HEK293 (cell line): ENCODE measurements at regions not wholly inside any gene's neighbourhood (a gene's known extent, or its start where the extent isn't known, plus 50 kb on each side); places are given as distances from the start of the nearest gene placed in this dataset.

Experiments used
- CTCF ChIA-PET: fragments of 350-600 bp; formaldehyde crosslinking; extraction: SDS; loops from one replicate; lab custom pipeline; 2021; ENCODE audit warnings: antibody characterized with exemption; lab: Yijun Ruan, JAX
- POLR2A ChIA-PET: fragments of 300-600 bp; formaldehyde crosslinking; extraction: SDS; loops from one replicate; lab custom pipeline; 2020; ENCODE audit warnings: antibody characterized with exemption, inconsistent platforms; lab: Yijun Ruan, JAX
- H3K27ac ChIP-seq: fragments of 200-500 bp; sonication (Bioruptor generic); 2 replicates; pipeline ENCODE4 v1.5.1; 2014; ENCODE audit warnings: low read depth, low read length, control low read depth, inconsistent platforms; ENCODE audit errors: extremely low read depth
- H3K36me3 ChIP-seq, 2 experiments: fragments of 200-500 bp in 1 of 2; sonication (Bioruptor generic) in 1 of 2; 1 replicate in 1 of 2; 2 replicates in 1 of 2; pipeline ENCODE4 v1.5.1; 2014 to 2017; ENCODE audit warnings: inconsistent platforms in 2 of 2, low read length in 2 of 2; ENCODE audit not compliant: control insufficient read depth in 2 of 2, insufficient read depth in 1 of 2
- H3K4me1 ChIP-seq: fragments of 200-500 bp; sonication (Bioruptor generic); 2 replicates; pipeline ENCODE4 v1.5.1; 2014; ENCODE audit warnings: mild to moderate bottlenecking, low read length, inconsistent platforms; ENCODE audit not compliant: control insufficient read depth, insufficient read depth
- H3K4me3 ChIP-seq: 2 replicates; pipeline ENCODE4 v1.5.1; 2011; ENCODE audit warnings: low read depth, mild to moderate bottlenecking, control low read depth, low read length, moderate library complexity
- H3K9me3 ChIP-seq: fragments of 200-500 bp; sonication (Bioruptor generic); 2 replicates; pipeline ENCODE4 v1.5.1; 2014; ENCODE audit warnings: low read depth, low read length, inconsistent platforms; ENCODE audit not compliant: control insufficient read depth, insufficient read depth
- BCL11B ChIP-seq: fragments of 450-650 bp; formaldehyde crosslinking; IDR thresholded peaks from 2 replicates; pipeline ENCODE4 v1.5.1; 2016; ENCODE audit warnings: low read depth, missing biosample characterization, missing genetic modification characterization
- FEZF1 ChIP-seq: fragments of 450-650 bp; formaldehyde crosslinking; IDR thresholded peaks from 2 replicates; pipeline ENCODE4 v1.5.1; 2016; ENCODE audit warnings: missing biosample characterization, missing genetic modification characterization
- GFI1B ChIP-seq: fragments of 450-650 bp; formaldehyde crosslinking; IDR thresholded peaks from 2 replicates; pipeline ENCODE4 v1.5.1; 2016; ENCODE audit warnings: missing biosample characterization, missing genetic modification characterization
- MZF1 ChIP-seq: fragments of 450-650 bp; formaldehyde crosslinking; IDR thresholded peaks from 2 replicates; pipeline ENCODE4 v1.5.1; 2017; ENCODE audit warnings: missing biosample characterization, missing genetic modification characterization, borderline replicate concordance
- WT1 ChIP-seq: fragments of 450-650 bp; formaldehyde crosslinking; IDR thresholded peaks from 2 replicates; pipeline ENCODE4 v1.5.1; 2016; ENCODE audit warnings: missing biosample characterization, missing genetic modification characterization
- YY2 ChIP-seq: fragments of 450-650 bp; formaldehyde crosslinking; IDR thresholded peaks from 2 replicates; pipeline ENCODE4 v1.5.1; 2016; ENCODE audit warnings: missing biosample characterization, missing genetic modification characterization
- ZBTB49 ChIP-seq: fragments of 450-650 bp; formaldehyde crosslinking; IDR thresholded peaks from 2 replicates; pipeline ENCODE4 v1.5.1; 2016; ENCODE audit warnings: missing biosample characterization, missing genetic modification characterization, low read depth
- ZBTB6 ChIP-seq: fragments of 450-650 bp; formaldehyde crosslinking; IDR thresholded peaks from 2 replicates; pipeline ENCODE4 v1.5.1; 2017; ENCODE audit warnings: missing biosample characterization, missing genetic modification characterization
- ZBTB7A ChIP-seq: fragments of 450-650 bp; formaldehyde crosslinking; IDR thresholded peaks from 2 replicates; pipeline ENCODE4 v1.5.1; 2016; ENCODE audit warnings: low read depth, missing biosample characterization, missing genetic modification characterization
- ZBTB8A ChIP-seq: fragments of 450-650 bp; formaldehyde crosslinking; IDR thresholded peaks from 2 replicates; pipeline ENCODE4 v1.5.1; 2016; ENCODE audit warnings: missing biosample characterization, missing genetic modification characterization
- ZNF2 ChIP-seq: fragments of 450-650 bp; formaldehyde crosslinking; IDR thresholded peaks from 2 replicates; pipeline ENCODE4 v1.5.1; 2016; ENCODE audit warnings: missing biosample characterization, missing genetic modification characterization
- ZNF202 ChIP-seq: fragments of 450-650 bp; formaldehyde crosslinking; IDR thresholded peaks from 2 replicates; pipeline ENCODE4 v1.5.1; 2016; ENCODE audit warnings: missing biosample characterization, missing genetic modification characterization, borderline replicate concordance
- ZNF248 ChIP-seq: fragments of 450-650 bp; formaldehyde crosslinking; IDR thresholded peaks from 2 replicates; pipeline ENCODE4 v1.5.1; 2017; ENCODE audit warnings: missing biosample characterization, missing genetic modification characterization
- ZNF292 ChIP-seq: fragments of 450-650 bp; formaldehyde crosslinking; IDR thresholded peaks from 2 replicates; pipeline ENCODE4 v1.5.1; 2016; ENCODE audit warnings: low read depth, missing biosample characterization, missing genetic modification characterization, borderline replicate concordance
- ZNF324 ChIP-seq: fragments of 450-650 bp; formaldehyde crosslinking; IDR thresholded peaks from 2 replicates; pipeline ENCODE4 v1.5.1; 2016; ENCODE audit warnings: missing biosample characterization, missing genetic modification characterization
- ZNF48 ChIP-seq: fragments of 450-650 bp; formaldehyde crosslinking; IDR thresholded peaks from 2 replicates; pipeline ENCODE4 v1.5.1; 2016; ENCODE audit warnings: missing biosample characterization, missing genetic modification characterization
- ZNF510 ChIP-seq: fragments of 450-650 bp; formaldehyde crosslinking; IDR thresholded peaks from 2 replicates; pipeline ENCODE4 v1.5.1; 2018; ENCODE audit warnings: mild to moderate bottlenecking, missing genetic modification characterization, missing biosample characterization; ENCODE audit not compliant: insufficient replicate concordance
- ZNF513 ChIP-seq: fragments of 450-650 bp; IDR thresholded peaks from 2 replicates; pipeline ENCODE4 v1.5.1; 2018; ENCODE audit warnings: missing biosample characterization, missing genetic modification characterization
- ZNF514 ChIP-seq: fragments of 450-650 bp; formaldehyde crosslinking; IDR thresholded peaks from 2 replicates; pipeline ENCODE4 v1.5.1; 2016; ENCODE audit warnings: missing biosample characterization, missing genetic modification characterization
- ZNF558 ChIP-seq: fragments of 450-650 bp; formaldehyde crosslinking; IDR thresholded peaks from 2 replicates; pipeline ENCODE4 v1.5.1; 2016; ENCODE audit warnings: missing biosample characterization, missing genetic modification characterization
- ZNF561 ChIP-seq: fragments of 450-650 bp; IDR thresholded peaks from 2 replicates; pipeline ENCODE4 v1.5.1; 2018; ENCODE audit warnings: missing biosample characterization, missing genetic modification characterization, borderline replicate concordance
- ZNF626 ChIP-seq: fragments of 450-650 bp; sonication (Bioruptor Pico); formaldehyde crosslinking; IDR thresholded peaks from 2 replicates; pipeline ENCODE4 v1.5.1; 2018; ENCODE audit warnings: missing biosample characterization, missing genetic modification characterization, inconsistent platforms
- ZNF837 ChIP-seq: fragments of 450-650 bp; formaldehyde crosslinking; IDR thresholded peaks from 2 replicates; pipeline ENCODE4 v1.5.1; 2016; ENCODE audit warnings: missing biosample characterization, missing genetic modification characterization
- TF ChIP-seq, protein P1 (sequence below): fragments of 450-650 bp; formaldehyde crosslinking; IDR thresholded peaks from 2 replicates; pipeline ENCODE4 v1.5.1; 2016; ENCODE audit warnings: missing biosample characterization, missing genetic modification characterization

GRCh38 chr4:92100975-92101374 is 202.8 kb upstream of the GRID2 start:
- Histone ChIP-seq H3K4me1 (no peaks in the 10 kb centered on the region), H3K36me3 (no peaks in the 10 kb centered on the region), H3K27ac (no peak overlapping the region), H3K9me3 (no peaks in the 10 kb centered on the region), H3K4me3 (no peak overlapping the region)
- CTCF ChIA-PET = interaction anchor here (0.6 kb wide), 1 partner anchor 495 kb away, joined by 3 read pairs; no protein-coding TSS in a partner anchor
- POLR2A ChIA-PET = no interaction called here
- TF ChIP-seq GFI1B = no peak
- no peak for TF ChIP-seq MZF1 (tag by site-specific recombination)
- TF ChIP-seq ZNF248 (tag by site-specific recombination) = no peak
- TF ChIP-seq ZNF514 (tag by site-specific recombination) = no peak
- no peak for TF ChIP-seq ZNF324 (tag by site-specific recombination)
- no peak for TF ChIP-seq ZNF48 (tag by site-specific recombination)
- no peak for TF ChIP-seq ZBTB49 (tag by site-specific recombination)
- no peak for TF ChIP-seq WT1
- TF ChIP-seq YY2 (tag by site-specific recombination) = no peak
- no peak for TF ChIP-seq ZNF292
- TF ChIP-seq, protein P1, sequence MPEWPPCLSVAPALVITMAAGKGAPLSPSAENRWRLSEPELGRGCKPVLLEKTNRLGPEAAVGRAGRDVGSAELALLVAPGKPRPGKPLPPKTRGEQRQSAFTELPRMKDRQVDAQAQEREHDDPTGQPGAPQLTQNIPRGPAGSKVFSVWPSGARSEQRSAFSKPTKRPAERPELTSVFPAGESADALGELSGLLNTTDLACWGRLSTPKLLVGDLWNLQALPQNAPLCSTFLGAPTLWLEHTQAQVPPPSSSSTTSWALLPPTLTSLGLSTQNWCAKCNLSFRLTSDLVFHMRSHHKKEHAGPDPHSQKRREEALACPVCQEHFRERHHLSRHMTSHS (tag by site-specific recombination) = no peak
- no peak for TF ChIP-seq BCL11B
- TF ChIP-seq FEZF1 = no peak
- TF ChIP-seq ZNF202 (tag by site-specific recombination) = no peak
- no peak for TF ChIP-seq ZNF510 (tag by site-specific recombination)
- no peak for TF ChIP-seq ZNF513 (tag by site-specific recombination)
- no peak for TF ChIP-seq ZNF2 (tag by site-specific recombination)
- TF ChIP-seq ZNF626 (tag by site-specific recombination) = no peak

DNA sequence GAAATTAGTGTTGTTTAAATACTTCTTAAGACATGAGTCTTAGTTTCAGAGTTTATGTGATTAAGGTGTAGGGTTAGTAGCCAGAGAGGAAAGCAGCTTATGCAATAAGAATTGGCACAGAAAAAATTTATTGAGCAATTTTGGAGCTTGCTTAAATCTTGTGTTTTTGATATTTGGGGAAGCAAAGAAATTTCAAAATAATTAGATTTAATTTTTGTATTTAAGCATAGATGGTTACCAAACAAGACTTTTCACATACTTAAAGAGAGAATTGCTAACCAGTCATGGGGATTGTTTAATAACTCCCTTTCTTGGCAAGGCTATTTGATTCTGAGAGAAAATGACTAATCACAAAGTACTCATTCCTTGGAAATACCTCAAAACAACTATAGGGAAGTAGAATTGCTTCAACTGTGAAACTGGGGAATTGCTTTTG is 202.0 kb upstream of the GRID2 start:
- Histone ChIP-seq H3K4me1 (no peaks in the 10 kb centered on the region), H3K27ac (no peak overlapping the region), H3K4me3 (no peak overlapping the region), H3K36me3 (no peaks in the 10 kb centered on the region), H3K9me3 (no peaks in the 10 kb centered on the region)
- POLR2A ChIA-PET = no interaction called here
- TF ChIP-seq ZBTB8A = no peak
- no peak for TF ChIP-seq ZNF561 (tag by site-specific recombination)
- TF ChIP-seq GFI1B = no peak
- no peak for TF ChIP-seq ZNF837 (tag by site-specific recombination)
- TF ChIP-seq ZNF558 (tag by site-specific recombination) = no peak
- TF ChIP-seq ZBTB6 (tag by site-specific recombination) = no peak
- TF ChIP-seq ZBTB7A (tag by site-specific recombination) = no peak
- CTCF ChIA-PET = no interaction called here
